ENCODE measurements at regions not wholly inside any gene's neighbourhood (a gene's known extent, or its start where the extent isn't known, plus 50 kb on each side); places are given as distances from the start of the nearest gene placed in this dataset.

DNA sequence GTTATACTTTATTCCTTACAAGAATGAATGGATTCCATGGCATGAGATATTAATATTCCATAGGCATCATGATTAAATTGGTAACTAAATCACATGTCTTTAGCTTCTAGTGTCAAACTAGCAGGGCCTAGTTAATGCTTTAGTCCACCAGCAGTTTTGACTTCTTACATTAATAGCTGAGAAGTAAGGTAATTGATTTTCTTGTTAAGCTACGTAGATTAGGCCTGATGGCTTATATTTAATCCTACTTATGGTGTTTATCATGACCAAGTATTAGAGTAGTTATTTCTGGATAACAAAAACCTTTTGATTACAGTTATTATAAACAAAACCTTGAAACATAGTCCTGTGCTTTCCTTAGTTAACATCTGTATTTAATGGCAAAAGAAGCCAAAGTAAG is 184.5 kb downstream of the TANC2 start:
- TF ChIP-seq POLR2AphosphoS5 (IDR thresholded peaks at IDR 0.05; ENCODE audit: low read depth, low read length) (no peak), POLR2A (IDR thresholded peaks at IDR 0.05; ENCODE audit: low read depth, low read length) (no peak), SPI1 (IDR thresholded peaks at IDR 0.05; ENCODE audit: low read depth, low read length) (no peak), TAF1 (IDR thresholded peaks at IDR 0.05; ENCODE audit: low read depth, low read length) (no peak), POU2F2 (IDR thresholded peaks at IDR 0.05; ENCODE audit: low read depth, low read length) (no peak)
